GM19438 (cell line): ENCODE measurements at regions not wholly inside any gene's neighbourhood (a gene's known extent, or its start where the extent isn't known, plus 50 kb on each side); places are given as distances from the start of the nearest gene placed in this dataset.
A peak's percentile ranks its signal among the peaks of the same experiment; 100 is the strongest.
"Not testable (repeated sequence)": the region's sequence is repeated elsewhere in the genome, so short reads cannot be mapped to it uniquely, and the experiment has no call there.

ENCODE experiments used
- ATAC-seq: cut with Tn5 transposase; IDR thresholded peaks from one replicate; pipeline ENCODE4 v1.9.1; 2021; ENCODE audit warnings: low read depth; ENCODE audit not compliant: unreplicated experiment

DNA sequence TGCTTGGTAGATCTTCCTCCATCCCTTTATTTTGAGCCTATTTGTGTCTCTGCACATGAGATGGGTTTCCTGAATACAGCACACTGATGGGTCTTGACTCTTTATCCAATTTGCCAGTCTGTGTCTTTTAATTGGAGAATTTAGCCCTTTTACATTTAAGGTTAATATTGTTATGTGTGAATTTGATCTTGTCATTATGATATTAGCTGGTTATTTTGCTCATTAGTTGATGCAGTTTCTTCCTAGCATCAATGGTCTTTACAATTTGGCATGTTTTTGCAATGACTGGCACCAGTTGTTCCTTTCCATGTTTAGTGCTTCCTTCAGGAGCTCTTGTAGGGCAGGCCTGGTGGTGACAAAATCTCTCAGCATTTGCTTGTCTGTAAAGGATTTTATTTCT, 72.4 kb downstream of the HNRNPD start:
- ATAC-seq: not testable (repeated sequence)

DNA sequence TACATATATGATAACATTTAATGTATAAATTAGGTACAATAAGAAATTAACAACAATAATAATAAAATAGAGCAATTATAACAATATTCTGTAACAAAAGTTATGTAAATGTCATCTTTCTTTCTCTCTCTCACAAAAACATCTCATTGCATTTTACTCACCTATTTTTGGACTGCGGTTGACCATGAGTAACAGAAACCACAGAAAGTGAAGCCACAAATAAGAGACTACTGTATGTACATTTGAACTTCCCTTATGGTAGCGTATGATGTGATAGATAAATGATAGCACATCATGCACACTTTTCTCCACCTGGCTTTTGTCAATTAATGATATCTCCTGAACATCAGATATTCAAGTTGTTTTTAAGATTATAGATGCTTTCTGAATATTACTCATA, 80.5 kb downstream of the HNRNPD start:
- ATAC-seq: peak; percentile 98

DNA sequence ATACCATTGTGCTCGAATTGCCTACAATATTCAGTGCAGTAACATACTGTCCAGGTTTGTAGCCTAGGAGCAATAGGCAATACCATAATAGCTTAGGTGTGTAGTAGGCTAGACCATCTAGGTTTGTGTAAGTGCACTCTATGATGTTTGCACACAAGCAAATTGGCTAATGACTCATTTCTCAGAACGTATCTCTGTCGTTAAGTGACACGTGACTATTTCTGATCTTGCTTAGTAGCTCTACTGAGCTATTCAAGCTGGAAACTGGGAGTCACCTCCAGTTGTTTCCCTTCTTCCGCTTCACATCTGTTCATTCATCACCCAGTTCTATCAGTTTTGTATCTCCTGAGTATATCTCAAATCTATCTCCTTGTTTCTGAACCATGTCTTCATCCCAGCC, 86.1 kb downstream of the HNRNPD start:
- no peak for ATAC-seq

DNA sequence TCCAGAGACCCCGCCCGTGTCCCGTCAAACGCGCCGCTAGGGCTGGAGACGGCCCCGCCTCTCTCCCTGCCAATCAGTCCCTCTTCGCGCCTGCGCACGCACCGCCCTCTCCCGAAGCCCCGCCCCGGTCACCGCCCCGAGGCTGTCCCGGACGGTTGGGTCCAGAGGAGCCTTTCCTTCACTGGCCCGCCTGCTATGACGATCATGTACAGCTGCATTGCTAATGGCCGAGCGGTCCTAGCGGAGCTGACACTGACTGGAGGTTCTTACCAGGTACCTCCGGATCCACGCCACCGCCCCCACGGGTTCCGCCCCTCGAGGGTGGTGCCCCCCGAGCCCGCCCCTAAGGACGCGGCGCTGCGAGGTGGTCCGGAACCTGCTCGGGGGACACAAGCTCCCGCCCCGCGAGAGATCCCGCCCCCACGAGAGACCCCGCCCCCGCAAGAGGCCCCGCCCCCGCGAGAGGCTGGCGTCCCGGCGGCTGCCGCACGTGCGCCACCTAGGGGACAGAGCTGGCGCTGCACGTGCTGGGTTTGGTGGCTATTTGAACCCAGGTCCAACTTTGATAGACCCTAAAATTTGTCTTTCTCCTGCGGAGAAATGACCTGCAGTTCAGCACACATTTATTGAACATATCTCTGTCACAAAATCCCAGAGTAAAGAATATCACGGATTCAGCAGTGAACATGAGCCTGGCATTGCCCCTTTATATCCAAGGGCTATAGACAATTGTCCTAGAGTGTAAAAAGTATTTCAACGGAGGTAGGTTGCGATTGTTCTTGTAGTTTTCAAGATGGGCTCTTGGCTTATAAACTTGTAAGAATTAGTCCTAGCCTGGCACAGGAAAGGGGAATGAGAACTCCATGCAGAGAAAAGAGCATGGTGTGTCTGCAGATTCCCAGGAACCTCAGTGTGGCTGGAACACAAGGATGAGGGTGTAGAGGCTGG, 88.7 kb downstream of the HNRNPD start:
- ATAC-seq: peak; percentile 99

DNA sequence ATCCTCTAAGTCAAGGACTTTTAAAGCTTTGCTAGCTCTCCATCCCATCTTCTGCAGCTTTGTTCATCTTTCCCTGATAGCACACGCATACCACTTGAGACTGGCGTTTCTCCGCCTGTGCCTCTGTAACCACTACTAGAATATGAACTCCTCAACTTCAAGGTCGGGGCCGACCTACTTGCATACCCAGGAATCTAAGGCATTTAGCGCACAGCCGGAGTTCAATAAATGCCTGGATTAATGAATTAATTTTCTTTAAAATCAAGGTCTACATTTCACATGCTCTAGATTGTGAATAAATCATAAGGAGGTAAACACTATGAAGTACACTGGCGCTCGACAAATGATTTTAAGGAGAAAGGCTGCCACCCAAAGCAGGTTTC, 89.3 kb downstream of the HNRNPD start:
- no peak for ATAC-seq

DNA sequence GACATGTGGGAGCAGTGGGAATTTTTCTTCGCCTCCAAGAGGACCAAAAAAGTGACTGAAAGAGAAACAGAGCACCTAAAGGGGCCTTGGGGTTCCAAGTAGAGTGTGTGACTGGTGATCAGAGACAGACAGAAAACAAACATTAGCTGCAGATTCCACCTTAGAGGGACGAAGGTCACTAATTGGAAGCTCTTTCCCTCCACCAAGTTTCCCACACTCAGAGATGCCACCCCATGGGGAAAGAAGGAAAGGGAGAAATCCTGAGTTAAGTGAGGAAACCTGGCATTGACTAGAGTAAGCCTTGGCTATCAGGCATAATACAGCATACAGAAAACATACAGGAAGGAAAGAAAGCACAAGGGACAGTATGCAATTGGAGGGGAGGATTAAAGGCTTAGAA, 90.9 kb downstream of the HNRNPD start:
- no peak for ATAC-seq

DNA sequence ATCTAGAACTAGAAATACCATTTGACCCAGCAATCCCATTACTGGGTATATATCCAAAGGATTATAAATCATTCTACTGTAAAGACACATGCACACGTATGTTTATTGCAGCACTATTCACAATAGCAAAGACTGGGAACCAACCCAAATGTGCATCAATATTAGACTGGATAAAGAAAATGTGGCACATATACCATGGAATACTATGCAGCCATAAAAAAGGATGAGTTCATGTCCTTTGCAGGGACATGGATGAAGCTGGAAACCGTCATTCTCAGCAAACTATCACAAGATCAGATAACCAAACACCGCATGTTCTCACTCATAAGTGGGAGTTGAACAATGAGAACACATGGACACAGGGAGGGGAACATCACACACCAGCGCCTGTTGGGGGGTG, 94.2 kb downstream of the HNRNPD start:
- ATAC-seq: not testable (repeated sequence)

DNA sequence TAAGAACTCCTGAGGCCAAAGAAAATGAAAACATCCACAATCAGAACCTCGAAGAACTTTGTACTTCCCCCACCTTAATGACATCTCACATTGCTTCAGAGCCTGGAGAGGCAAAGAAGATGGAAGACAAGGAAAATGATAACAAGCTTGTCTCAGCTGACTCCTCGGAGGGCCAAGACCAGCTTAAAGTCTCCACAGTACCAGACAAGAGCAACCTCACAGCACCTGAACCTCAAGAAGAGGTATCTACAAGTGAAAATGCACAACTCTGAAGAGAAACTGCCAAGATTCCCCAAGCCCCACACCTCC, 97.5 kb downstream of the HNRNPD start:
- ATAC-seq: no peak

DNA sequence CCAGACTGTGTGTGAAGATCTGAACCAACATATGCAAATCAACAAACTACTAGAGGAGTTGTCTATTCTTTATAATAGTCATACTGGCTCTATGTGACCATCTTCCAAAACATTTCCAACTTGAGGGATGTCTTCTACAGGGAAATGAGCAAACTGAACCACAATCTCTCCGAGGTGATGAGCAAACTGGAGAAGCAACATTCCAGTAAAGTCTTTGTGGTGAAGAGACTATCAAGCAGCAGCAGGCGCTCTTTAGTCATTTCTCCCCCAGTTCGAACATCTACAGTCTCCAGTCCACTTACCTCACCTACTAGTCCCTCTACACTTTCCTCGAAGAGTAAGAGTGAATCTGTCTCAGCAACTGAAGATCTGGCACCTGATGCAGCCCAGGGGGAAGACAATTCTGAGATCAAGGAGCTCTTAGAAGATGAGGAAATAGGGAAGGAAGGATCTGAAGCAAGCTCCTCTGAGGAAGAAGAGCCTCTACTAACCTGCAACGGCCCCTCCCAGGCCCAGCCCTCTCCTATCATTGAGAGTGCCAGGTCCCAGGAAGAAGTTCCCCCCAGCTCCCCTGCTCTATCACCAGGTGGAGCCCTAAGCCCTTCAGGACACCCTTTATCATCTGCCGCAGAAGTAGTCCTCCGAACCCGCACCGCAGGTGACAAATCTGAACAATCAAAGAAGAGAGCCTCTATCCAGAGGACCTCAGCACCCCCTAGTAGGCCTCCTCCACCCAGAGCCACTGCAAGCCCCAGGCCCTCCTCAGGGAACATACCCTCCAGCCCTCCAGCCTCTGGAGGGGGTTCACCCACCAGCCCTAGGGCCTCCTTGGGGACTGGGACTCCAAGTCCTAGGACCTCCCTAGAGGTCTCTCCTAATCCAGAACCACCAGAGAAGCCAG, 98.1 kb downstream of the HNRNPD start:
- no peak for ATAC-seq

DNA sequence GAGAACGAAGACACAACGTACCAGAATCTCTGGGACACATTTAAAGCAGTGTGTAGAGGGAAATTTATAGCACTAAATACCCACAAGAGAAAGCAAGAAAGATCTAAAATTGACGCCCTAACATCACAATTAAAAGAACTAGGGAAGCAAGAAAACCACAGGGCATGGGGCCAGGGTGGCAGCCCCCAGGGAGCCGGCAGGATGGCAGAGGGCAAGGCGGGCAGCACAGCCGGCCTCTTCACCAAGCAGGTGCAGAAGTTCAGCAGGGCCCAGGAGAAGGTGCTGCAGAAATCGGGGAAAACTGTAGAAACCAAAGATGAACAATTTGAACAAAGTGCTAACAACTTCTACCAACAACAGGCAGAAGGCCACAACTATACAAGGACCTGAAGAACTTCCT, 99.1 kb downstream of the HNRNPD start:
- not testable (repeated sequence) for ATAC-seq

DNA sequence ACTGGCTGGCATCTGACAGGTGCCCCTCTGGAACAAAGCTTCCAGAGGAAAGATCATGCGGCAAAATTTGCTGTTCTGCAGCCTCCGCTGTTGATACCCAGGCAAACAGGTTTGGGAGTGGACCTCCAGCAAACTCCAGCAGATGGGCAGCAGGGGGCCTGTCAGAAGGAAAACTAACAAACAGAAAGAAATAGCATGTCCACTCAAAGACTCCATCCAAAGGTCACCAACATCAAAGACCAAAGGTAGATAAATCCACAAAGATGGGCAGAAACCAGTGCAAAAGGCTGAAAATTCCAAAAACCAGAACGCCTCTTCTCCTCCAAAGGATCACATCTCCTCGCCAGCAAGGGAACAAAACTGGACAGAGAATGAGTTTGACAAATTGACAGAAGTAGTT, 101.3 kb downstream of the HNRNPD start:
- not testable (repeated sequence) for ATAC-seq

DNA sequence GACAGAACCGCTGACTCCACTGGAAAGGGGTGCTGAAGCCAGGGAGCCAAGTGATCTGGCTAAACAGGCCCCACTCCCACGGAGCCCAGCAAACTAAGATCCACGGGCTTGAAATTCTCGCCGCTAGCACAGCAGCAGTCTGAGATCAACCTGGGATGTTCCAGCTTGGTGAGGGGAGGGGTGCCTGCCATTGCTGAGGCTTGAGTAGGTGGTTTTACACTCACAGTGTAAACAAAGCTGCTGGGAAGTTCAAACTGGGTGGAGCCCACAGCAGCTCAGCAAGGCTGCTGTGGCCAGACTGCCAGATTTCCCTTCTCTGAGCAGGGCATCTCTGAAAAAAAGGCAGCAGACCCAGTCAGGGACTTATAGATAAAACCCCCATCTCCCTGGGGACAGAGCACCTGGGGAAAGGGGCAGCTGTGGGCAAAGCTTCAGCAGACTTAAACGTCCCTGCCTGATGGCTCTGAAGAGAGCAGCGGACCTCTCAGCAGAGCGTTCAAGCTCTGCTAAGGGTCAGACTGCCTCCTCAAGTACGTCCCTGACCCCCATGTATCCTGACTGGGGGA, 101.8 kb downstream of the HNRNPD start:
- ATAC-seq: not testable (repeated sequence)

DNA sequence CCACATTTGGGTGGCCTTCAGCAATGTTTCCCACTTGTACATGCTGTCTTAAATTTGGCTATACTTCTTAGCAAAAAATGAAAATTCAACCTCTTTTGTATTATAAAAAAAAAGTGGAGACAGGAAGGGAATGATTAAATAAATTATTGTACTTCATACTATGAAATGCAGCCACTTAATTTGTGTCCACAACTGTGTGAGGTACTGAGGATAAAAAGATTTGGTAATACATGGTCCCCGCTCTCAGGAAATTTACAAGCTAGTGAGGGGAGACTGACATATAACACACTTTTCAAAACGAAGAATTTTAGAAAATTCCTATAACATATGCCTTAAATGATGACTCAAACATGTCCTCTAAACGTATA, 105.0 kb downstream of the HNRNPD start:
- ATAC-seq: no peak

DNA sequence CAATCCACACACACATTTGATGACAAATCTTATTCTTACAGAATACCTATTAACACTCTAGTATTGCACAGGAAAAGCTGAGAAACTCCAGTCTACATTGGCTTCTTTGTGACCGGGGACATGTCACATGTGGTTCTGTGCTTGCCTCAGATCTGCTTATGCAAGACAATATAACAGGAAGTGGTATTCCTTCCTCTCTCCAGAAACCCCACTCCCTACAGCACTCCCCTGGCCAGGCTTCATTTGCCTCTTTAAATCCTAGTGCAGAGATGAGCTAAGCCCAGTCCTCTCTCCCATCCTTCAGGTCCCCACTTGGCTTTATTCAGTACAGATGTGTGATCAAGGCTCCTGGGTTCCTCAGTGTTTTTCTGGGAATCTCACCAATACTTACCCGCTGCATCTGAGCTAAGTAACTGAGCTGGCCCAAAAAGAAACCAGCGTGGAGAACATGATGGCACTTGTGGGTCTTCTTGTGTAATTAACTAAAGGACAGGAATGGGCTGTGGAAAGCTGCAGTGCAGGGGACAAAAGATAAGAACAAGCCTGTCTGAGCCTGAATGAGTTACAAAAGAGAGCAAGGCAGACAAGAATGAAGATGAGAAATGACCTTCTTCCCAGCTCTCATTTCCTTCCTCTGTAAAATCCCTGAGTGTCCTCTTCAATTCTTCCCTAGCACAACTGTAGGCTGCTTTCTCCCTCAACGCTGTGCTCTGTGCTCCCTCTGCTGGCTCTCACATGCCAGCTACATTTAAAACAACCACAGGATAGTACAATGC, 105.6 kb downstream of the HNRNPD start:
- ATAC-seq: peak; percentile 78

DNA sequence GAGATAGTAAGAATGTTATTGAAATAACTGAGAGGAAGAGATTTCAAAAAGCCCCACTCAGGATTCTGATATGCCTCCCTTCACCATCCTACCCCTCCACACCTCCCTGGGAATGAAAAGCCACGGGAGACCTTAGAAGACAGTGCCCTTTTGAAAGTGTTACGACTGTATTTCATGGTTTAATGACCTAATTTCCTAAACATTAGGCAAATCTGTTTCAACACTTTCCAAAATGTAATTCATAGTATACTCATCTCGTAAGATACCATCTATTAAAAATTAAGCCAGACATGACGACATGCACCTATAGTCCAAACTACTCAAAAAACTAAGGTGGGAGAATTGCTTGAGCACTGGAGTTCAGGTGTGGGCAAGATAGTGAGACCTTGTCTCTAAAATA, 106.3 kb downstream of the HNRNPD start:
- ATAC-seq: no peak

DNA sequence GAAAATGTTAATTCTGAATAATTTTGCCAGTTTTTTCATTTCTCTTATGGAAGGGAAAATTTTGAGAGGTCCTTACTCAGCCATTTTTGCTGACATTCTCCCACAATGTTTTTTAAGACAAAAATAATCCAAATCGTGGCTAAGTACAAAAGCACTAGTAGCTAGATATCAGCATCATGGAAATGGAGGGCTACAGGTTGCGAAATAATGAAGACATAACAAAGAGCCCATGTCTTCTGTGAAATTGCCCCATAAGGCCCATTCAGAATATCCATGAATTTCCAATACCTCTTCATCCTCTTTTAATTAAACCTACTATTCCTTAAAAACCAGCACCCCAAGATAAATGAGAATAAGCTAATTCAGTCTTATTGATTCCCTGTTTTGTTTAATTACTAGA, 107.4 kb downstream of the HNRNPD start:
- no peak for ATAC-seq

DNA sequence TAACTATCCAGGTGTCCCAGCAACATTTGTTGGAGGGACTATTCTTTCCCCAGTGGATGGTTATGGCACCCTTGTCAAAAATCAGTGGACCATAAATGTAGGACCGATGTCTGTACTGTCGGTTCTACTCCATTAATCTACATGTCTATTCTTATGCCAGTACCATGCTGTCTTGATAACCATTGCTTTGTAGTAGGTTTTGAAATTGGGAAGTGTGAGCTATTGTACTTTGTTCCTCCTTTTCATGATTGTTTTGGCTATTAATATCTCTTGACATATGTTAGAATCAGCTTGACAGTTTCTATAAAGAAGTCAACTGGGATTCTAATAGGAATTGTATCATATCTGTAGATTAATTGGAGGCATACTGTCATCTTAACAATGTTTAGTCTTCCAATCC, 112.7 kb downstream of the HNRNPD start:
- ATAC-seq: no peak

DNA sequence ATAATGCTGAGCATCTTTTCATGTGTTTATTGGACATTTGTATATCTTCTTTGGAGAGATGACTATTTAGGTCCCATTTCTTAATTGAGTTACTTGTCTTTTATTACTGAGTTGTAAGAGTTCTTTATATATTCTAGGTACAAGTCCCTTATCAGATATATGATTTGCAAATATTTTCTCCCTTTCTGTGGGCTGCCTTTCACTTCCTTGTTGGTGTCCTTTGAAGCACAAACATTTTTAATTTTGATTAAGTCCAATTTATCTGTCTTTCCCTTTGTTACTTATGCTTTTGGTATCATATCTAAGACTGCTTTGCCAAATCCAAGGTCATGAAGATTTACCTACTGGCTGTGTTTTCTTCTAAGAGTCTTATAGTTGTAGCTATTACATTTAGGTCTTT, 113.2 kb downstream of the HNRNPD start:
- ATAC-seq: no peak

DNA sequence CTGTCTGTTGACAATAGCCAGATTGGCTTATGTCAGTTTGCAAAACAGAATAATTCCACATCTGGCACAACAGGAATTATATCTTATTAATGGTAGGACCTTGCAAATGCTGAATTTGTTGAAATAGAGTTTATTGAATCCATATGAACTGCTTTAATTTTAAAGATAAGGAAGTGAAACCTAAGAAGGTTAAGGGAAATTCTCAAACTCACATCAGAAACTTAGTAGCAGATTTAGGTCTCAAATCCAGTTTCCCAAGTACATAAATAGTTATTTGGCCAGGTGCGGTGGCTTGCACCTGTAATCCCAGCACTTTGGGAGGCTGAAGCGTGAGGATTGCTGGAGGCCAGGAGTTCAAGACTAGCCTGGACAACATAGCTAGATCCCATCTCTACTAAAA, 117.1 kb downstream of the HNRNPD start:
- ATAC-seq: no peak

DNA sequence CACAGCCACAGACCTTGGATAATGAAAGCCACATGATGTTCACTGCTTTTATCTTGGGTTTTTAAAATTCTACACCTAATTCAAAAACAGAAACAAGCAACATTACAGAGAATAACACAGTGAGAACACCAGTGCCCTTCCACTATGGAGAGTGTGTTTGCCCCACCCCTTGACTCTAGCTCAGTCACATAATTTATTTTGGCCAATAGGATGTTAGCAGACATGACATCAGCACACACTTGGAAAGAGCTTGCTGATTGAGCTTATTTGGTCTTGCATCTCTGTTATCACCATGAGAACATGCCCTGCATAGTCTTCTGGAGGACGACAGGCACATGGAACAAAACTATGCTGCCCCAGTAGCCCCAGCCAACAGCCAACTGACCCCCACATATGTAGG, 118.1 kb downstream of the HNRNPD start:
- ATAC-seq: no peak
